GM12875 (cell line): ENCODE measurements at regions not wholly inside any gene's neighbourhood (a gene's known extent, or its start where the extent isn't known, plus 50 kb on each side); places are given as distances from the start of the nearest gene placed in this dataset.

Experiments used
- H3K4me3 ChIP-seq: one replicate; pipeline ENCODE4 v1.5.1; 2011; ENCODE audit warnings: low read depth, low read length, control low read depth
- TF ChIP-seq, protein P1 (sequence below): IDR thresholded peaks from 2 replicates; pipeline ENCODE4 v1.5.1; 2011; ENCODE audit warnings: low read depth, mild to moderate bottlenecking, control low read depth, inconsistent platforms, low read length, moderate library complexity, borderline replicate concordance; ENCODE audit not compliant: insufficient read depth

GRCh38 chr5:62046191-62046590, 259.8 kb upstream of the KIF2A start:
- H3K4me3 ChIP-seq = no peak overlapping the region
- TF ChIP-seq, protein P1, sequence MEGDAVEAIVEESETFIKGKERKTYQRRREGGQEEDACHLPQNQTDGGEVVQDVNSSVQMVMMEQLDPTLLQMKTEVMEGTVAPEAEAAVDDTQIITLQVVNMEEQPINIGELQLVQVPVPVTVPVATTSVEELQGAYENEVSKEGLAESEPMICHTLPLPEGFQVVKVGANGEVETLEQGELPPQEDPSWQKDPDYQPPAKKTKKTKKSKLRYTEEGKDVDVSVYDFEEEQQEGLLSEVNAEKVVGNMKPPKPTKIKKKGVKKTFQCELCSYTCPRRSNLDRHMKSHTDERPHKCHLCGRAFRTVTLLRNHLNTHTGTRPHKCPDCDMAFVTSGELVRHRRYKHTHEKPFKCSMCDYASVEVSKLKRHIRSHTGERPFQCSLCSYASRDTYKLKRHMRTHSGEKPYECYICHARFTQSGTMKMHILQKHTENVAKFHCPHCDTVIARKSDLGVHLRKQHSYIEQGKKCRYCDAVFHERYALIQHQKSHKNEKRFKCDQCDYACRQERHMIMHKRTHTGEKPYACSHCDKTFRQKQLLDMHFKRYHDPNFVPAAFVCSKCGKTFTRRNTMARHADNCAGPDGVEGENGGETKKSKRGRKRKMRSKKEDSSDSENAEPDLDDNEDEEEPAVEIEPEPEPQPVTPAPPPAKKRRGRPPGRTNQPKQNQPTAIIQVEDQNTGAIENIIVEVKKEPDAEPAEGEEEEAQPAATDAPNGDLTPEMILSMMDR = no peak

DNA sequence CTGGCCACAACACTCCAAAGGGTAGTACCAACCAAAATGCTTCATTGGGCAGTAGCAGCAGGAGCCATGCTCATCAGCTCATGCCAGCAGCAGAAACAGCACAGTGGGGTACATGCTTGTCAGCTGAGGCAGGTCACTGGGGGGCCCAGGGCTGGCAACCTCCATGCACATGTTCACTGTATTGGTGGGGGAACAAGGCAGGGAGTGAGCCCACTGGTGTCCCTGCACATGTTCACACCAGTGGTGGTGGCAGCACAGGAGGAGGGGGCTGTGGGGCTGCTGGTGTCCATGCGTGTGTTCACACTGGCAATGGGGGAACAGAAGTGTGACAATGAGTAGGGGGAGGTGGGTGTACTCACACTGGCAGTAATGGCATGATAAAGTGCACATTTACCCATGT, 254.3 kb upstream of the KIF2A start:
- H3K4me3 ChIP-seq = no peak overlapping the region
- TF ChIP-seq, protein P1 = no peak

GRCh38 chr5:62059960-62060359, 246.0 kb upstream of the KIF2A start:
- H3K4me3 ChIP-seq = no peak overlapping the region
- TF ChIP-seq, protein P1 = no peak

DNA sequence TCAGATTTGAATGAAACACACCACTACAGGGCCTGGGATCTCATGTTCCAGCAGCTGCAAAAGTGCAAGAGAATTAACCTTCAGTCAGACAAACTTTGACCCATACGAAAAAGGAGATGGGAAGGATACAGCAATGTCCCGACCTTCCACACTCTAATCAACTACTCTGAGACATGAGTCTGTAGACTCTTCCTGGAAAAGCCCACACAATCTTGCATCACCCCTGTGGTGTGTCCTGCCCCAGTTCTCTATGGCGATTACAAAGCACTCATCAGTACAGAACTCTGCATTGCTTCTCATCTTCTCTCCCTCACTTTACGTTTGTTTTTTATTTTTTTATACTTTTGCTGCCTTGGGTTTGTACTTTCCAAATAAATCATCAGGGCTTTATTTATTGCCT, 241.0 kb upstream of the KIF2A start:
- H3K4me3 ChIP-seq = no peak overlapping the region
- TF ChIP-seq, protein P1 = no peak

DNA sequence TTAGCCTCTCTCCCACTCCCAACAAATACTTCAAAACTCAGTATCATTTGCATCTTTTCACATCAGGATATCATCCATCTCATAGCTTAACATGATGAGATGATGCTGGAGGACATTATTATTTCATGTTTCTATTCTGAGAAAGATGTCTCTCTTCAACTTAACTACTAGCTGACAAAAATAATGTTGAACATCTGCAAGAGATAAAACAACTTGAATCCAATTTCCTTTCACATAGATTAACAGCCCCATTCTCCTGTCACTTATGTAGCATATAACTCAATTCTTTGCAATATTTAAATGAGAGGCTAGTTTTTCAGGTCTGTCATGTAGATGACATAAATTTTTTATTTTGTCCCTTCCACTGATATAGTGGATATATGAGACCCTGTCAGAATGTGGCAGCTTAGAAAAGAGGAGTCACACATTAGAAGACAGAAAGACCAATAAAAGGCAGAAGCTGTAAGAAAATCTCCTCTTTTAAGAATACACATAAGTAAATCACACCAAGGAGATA, 239.2 kb upstream of the KIF2A start:
- TF ChIP-seq, protein P1 = no peak
- no peak overlapping the region for H3K4me3 ChIP-seq

DNA sequence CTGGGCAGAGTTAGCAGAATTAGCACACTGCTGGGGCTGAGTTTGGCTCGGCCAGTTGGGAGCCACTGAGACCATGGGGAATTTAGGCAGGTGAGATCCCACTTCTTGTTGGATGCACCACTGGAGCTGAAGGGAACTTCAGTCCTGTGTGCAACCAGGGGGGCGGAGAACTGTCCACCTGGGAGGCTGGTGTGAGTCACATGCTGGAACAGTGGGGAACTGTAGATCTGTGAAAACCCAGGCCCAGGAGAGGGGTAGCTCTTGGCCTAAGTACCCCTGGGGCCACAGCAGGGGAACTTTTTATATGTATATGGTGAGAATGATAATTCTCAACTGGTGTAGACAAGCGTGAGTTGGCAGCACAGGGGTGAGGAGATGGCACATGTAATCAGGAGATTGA, 237.5 kb upstream of the KIF2A start:
- TF ChIP-seq, protein P1 = no peak
- no peak overlapping the region for H3K4me3 ChIP-seq

GRCh38 chr5:62077387-62077786, 228.6 kb upstream of the KIF2A start:
- no peak overlapping the region for H3K4me3 ChIP-seq
- TF ChIP-seq, protein P1 = no peak
